Gastroesophageal sphincter (tissue), 4 donors: ENCODE measurements at regions not wholly inside any gene's neighbourhood (a gene's known extent, or its start where the extent isn't known, plus 50 kb on each side); places are given as distances from the start of the nearest gene placed in this dataset.

Experiments used
- ATAC-seq: fragments of 150-250 bp; one replicate; pipeline ENCODE4 v1.9.1; 2016; ENCODE audit warnings: mild to moderate bottlenecking, moderate library complexity
- H3K27ac ChIP-seq, 4 donors: fragments of 200-600 bp; sonication (generic) in 3 of 4; 1 replicate in 3 of 4; 2 replicates in 1 of 4; pipeline ENCODE4 v1.5.1; 2016 to 2019
- H3K27me3 ChIP-seq: fragments of 200-600 bp; sonication (generic); one replicate; pipeline ENCODE4 v1.5.1; 2019
- H3K36me3 ChIP-seq, 2 donors: fragments of 200-600 bp; sonication (generic); one replicate each; pipeline ENCODE4 v1.5.1; 2019; ENCODE audit warnings: control low read depth in 1 of 2
- H3K4me1 ChIP-seq, 3 donors: fragments of 200-600 bp; sonication (generic); 1 replicate in 2 of 3; 2 replicates in 1 of 3; pipeline ENCODE4 v1.5.1; 2016 to 2019; ENCODE audit warnings: control low read depth in 2 of 3
- H3K4me3 ChIP-seq, 2 donors: fragments of 200-600 bp; sonication (generic); one replicate each; pipeline ENCODE4 v1.5.1; 2019; ENCODE audit warnings: mild to moderate bottlenecking in 1 of 2, moderate library complexity in 1 of 2
- H3K9me3 ChIP-seq, 3 donors: fragments of 200-600 bp; sonication (generic); one replicate each; pipeline ENCODE4 v1.5.1; 2017 to 2019; ENCODE audit warnings: control low read depth in 2 of 3
- CTCF ChIP-seq, 4 experiments: fragments of 200-600 bp in 2 of 4; fragments of 450-650 bp in 2 of 4; sonication (generic) in 1 of 4; IDR thresholded peaks; one replicate each; pipeline ENCODE4 v1.5.1; 2017 to 2019; ENCODE audit warnings: antibody characterized with exemption in 4 of 4, mild to moderate bottlenecking in 2 of 4, moderate library complexity in 2 of 4
- EP300 ChIP-seq: sonication (generic); formaldehyde crosslinking; IDR thresholded peaks from one replicate; pipeline ENCODE4 v1.6.1; 2017; ENCODE audit warnings: antibody characterized with exemption, mild to moderate bottlenecking
- POLR2A ChIP-seq, 2 donors: fragments of 450-650 bp; IDR thresholded peaks; one replicate each; pipeline ENCODE4 v1.6.1; 2017; ENCODE audit warnings: antibody characterized with exemption in 2 of 2, mild to moderate bottlenecking in 2 of 2, moderate library complexity in 1 of 2
- POLR2AphosphoS5 ChIP-seq: sonication (generic); formaldehyde crosslinking; IDR thresholded peaks from one replicate; pipeline ENCODE4 v1.6.1; 2017; ENCODE audit warnings: antibody characterized with exemption
- WGBS, 2 donors: methylation state at CpG; one replicate each; pipeline ENCODE4 v1.1.5; 2018; ENCODE audit warnings: low coverage in 1 of 2; 5-methylcytosine and 5-hydroxymethylcytosine counted together

- WGBS, 2 donors, result 44 to 50% methylated on average over 1 to 2 of the region's 2 CpGs
- Histone ChIP-seq H3K4me1 (no peaks in the 10 kb centered on the region), H3K27ac (no peak overlapping the region), H3K36me3 (no peaks in the 10 kb centered on the region), H3K4me3 (no peak overlapping the region), H3K9me3 (peaks cover 0 to 33% (median 0%) of the 10 kb centered on the region in 3 donors), H3K27me3 (no peaks in the 10 kb centered on the region)
- no peak for ATAC-seq
- TF ChIP-seq CTCF (IDR thresholded peaks at IDR 0.05) (no peak), POLR2A (IDR thresholded peaks at IDR 0.05) (no peak), EP300 (no peak), POLR2AphosphoS5 (no peak)
These were observed 923.8 kb upstream of the CDH9 start for GRCh38 chr5:27962198-27962597.

GRCh38 chr5:27947088-27947487 is 908.7 kb upstream of the CDH9 start:
- no peaks in the 10 kb centered on the region for H3K27me3 ChIP-seq
- no peak overlapping the region for H3K4me3 ChIP-seq
- ATAC-seq, result no peak
- no peaks in the 10 kb centered on the region for H3K36me3 ChIP-seq
- H3K4me1 ChIP-seq, result no peaks in the 10 kb centered on the region
- TF ChIP-seq POLR2A (IDR thresholded peaks at IDR 0.05), result no peak
- no peak for TF ChIP-seq EP300
- no peak for TF ChIP-seq POLR2AphosphoS5
- no peak for TF ChIP-seq CTCF (IDR thresholded peaks at IDR 0.05)
- no peaks in the 10 kb centered on the region for H3K9me3 ChIP-seq
- H3K27ac ChIP-seq, result no peak overlapping the region
- WGBS, 2 donors, result 20 to 57% methylated on average over 1 of the region's 1 CpG

- Histone ChIP-seq H3K4me3 (no peak overlapping the region), H3K27ac (no peak overlapping the region), H3K4me1 (no peaks in the 10 kb centered on the region), H3K27me3 (no peaks in the 10 kb centered on the region), H3K9me3 (no peaks in the 10 kb centered on the region), H3K36me3 (no peaks in the 10 kb centered on the region)
- no peak for TF ChIP-seq EP300
- TF ChIP-seq CTCF (IDR thresholded peaks at IDR 0.05), result no peak
- TF ChIP-seq POLR2A (IDR thresholded peaks at IDR 0.05), result no peak
- TF ChIP-seq POLR2AphosphoS5, result no peak
- WGBS, 2 donors, result 70 to 72% methylated on average over 3 of the region's 3 CpGs
- no peak for ATAC-seq
These were observed 906.1 kb upstream of the CDH9 start for GRCh38 chr5:27944471-27944870.

GRCh38 chr5:27938989-27939388 is 900.6 kb upstream of the CDH9 start:
- Histone ChIP-seq H3K27ac (no peak overlapping the region), H3K4me3 (no peak overlapping the region), H3K27me3 (no peaks in the 10 kb centered on the region), H3K9me3 (no peaks in the 10 kb centered on the region), H3K36me3 (no peaks in the 10 kb centered on the region), H3K4me1 (no peaks in the 10 kb centered on the region)
- no peak for ATAC-seq
- 89 to 100% methylated on average over 2 of the region's 2 CpGs for WGBS, 2 donors
- TF ChIP-seq CTCF (IDR thresholded peaks at IDR 0.05), result no peak

- no peak for ATAC-seq
- Histone ChIP-seq H3K4me3 (no peak overlapping the region), H3K27ac (no peak overlapping the region), H3K4me1 (no peaks in the 10 kb centered on the region), H3K36me3 (no peaks in the 10 kb centered on the region), H3K9me3 (no peaks in the 10 kb centered on the region), H3K27me3 (no peaks in the 10 kb centered on the region)
- TF ChIP-seq POLR2AphosphoS5 (no peak), POLR2A (IDR thresholded peaks at IDR 0.05) (no peak), EP300 (no peak), CTCF (IDR thresholded peaks at IDR 0.05) (no peak)
- WGBS, 2 donors, result 66 to 70% methylated on average over 2 of the region's 2 CpGs
These were observed 889.7 kb upstream of the CDH9 start for GRCh38 chr5:27928060-27928459.
